Panc1 (cell line): ENCODE measurements at regions not wholly inside any gene's neighbourhood (a gene's known extent, or its start where the extent isn't known, plus 50 kb on each side); places are given as distances from the start of the nearest gene placed in this dataset.
"Not testable (repeated sequence)": the region's sequence is repeated elsewhere in the genome, so short reads cannot be mapped to it uniquely, and the experiment has no call there.

Source experiments
- ATAC-seq: fragments of 200-7000 bp; cut with Tn5 transposase; 2 replicates; pipeline ENCODE4 v1.9.1; 2020; ENCODE audit warnings: mild to moderate bottlenecking, moderate library complexity
- BruUV-seq: library from RNA; stranded (reverse); fragments of 400-500 nt; replicated peaks from 2 replicates; lab custom pipeline; 2021; lab: Mats Ljungman, UMichigan
- CTCF ChIA-PET: fragments of 300-600 bp; sonication (Branson Sonifier 250); formaldehyde crosslinking; loops from one replicate; lab custom pipeline; 2022; ENCODE audit warnings: antibody characterized with exemption; lab: Charles Lee
- POLR2A ChIA-PET: fragments of 300-600 bp; sonication (Branson Sonifier 250); formaldehyde crosslinking; loops from one replicate; lab custom pipeline; 2022; ENCODE audit warnings: antibody characterized with exemption; lab: Charles Lee
- DNase-seq: peaks from one replicate; pipeline ENCODE4 v3.0.0-alpha.2; 2010; ENCODE audit warnings: low read depth, low spot score
- H3K27ac ChIP-seq: 2 replicates; pipeline ENCODE4 v1.5.1; 2011; ENCODE audit warnings: mild to moderate bottlenecking, low read length, inconsistent platforms
- H3K27me3 ChIP-seq: fragments of 200-500 bp; sonication (Bioruptor generic); 2 replicates; pipeline ENCODE4 v1.6.0; 2014; ENCODE audit warnings: low read length, inconsistent platforms; ENCODE audit not compliant: control insufficient read depth, insufficient read depth
- H3K36me3 ChIP-seq: fragments of 200-500 bp; sonication (Bioruptor generic); 2 replicates; pipeline ENCODE4 v1.5.1; 2014; ENCODE audit warnings: inconsistent platforms, mild to moderate bottlenecking, low read length, moderate library complexity; ENCODE audit not compliant: control insufficient read depth, insufficient read depth
- H3K4me1 ChIP-seq: 2 replicates; pipeline ENCODE4 v1.5.1; 2011; ENCODE audit warnings: inconsistent platforms, mild to moderate bottlenecking, low read length, moderate library complexity; ENCODE audit not compliant: control insufficient read depth, insufficient read depth
- H3K4me3 ChIP-seq, 2 experiments: 2 replicates each; pipeline ENCODE4 v1.5.1; 2011 to 2012; ENCODE audit warnings: low read depth in 2 of 2, low read length in 2 of 2, mild to moderate bottlenecking in 2 of 2, inconsistent platforms in 1 of 2, moderate library complexity in 1 of 2
- H3K9me3 ChIP-seq: fragments of 200-500 bp; sonication (Bioruptor generic); 2 replicates; pipeline ENCODE4 v1.5.1; 2014; ENCODE audit warnings: low read depth, mild to moderate bottlenecking, inconsistent platforms, low read length, moderate library complexity; ENCODE audit not compliant: control insufficient read depth, insufficient read depth
- CTCF ChIP-seq: fragments of 450-650 bp; IDR thresholded peaks from 2 replicates; pipeline ENCODE4 v1.5.1; 2017; ENCODE audit warnings: mild to moderate bottlenecking
- POLR2AphosphoS5 ChIP-seq: IDR thresholded peaks from 2 replicates; pipeline ENCODE4 v1.6.1; 2012; ENCODE audit warnings: mild to moderate bottlenecking, low read depth, low read length, moderate library complexity
- SIN3A ChIP-seq: IDR thresholded peaks from 2 replicates; pipeline ENCODE4 v1.6.1; 2012; ENCODE audit warnings: low read depth, mild to moderate bottlenecking, low read length, moderate library complexity, borderline replicate concordance; ENCODE audit not compliant: insufficient read depth
- TCF7L2 ChIP-seq: IDR thresholded peaks from 2 replicates; pipeline ENCODE4 v1.6.1; 2011; ENCODE audit warnings: mild to moderate bottlenecking, low read depth, low read length, inconsistent platforms
- in situ Hi-C: cut with HindIII; loops from 2 replicates; pipeline ENCODE4 v1.10.0; 2016; ENCODE audit warnings: low sequenced_read_pairs, low pct_unique_long_range_greater_than_20kb
- intact Hi-C: fragments of 100-400 bp; cut with micrococcal nuclease; formaldehyde crosslinking; loops from one replicate; pipeline ENCODE4 v1.10.0; 2022; ENCODE audit not compliant: unreplicated experiment
- TF ChIP-seq, protein P1 (sequence below), 2 experiments: IDR thresholded peaks; 2 replicates each; pipeline ENCODE4 v1.6.1; 2011 to 2012; ENCODE audit warnings: low read depth in 2 of 2, control low read depth in 1 of 2, low read length in 1 of 2, mild to moderate bottlenecking in 1 of 2, moderate library complexity in 1 of 2; ENCODE audit not compliant: insufficient read depth in 1 of 2

DNA sequence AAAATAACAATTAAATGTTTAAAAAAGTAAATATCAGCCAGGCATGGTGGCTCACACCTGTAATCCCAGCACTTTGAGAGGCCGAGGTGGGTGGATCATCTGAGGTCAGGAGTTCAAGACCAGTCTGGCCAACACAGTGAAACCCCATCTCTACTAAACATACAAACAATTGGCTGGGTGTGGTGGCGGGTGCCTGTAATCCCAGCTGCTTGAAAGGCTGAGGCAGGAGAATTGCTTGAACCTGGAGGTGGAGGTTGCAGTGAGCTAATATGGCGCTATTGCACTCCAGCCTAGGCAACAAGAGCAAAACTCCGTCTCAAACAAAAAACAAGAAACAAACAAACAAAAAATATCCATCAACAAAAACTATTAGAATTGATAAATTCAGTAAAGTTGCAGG lies 77.5 kb downstream of the SNX5 start:
- in situ Hi-C loops, H3K36me3 ChIP-seq, H3K9me3 ChIP-seq, H3K4me1 ChIP-seq, BruUV-seq, H3K4me3 ChIP-seq, intact Hi-C loops, DNase-seq, POLR2A ChIA-PET, H3K27ac ChIP-seq, CTCF ChIA-PET, H3K27me3 ChIP-seq, ATAC-seq: not testable (repeated sequence)

DNA sequence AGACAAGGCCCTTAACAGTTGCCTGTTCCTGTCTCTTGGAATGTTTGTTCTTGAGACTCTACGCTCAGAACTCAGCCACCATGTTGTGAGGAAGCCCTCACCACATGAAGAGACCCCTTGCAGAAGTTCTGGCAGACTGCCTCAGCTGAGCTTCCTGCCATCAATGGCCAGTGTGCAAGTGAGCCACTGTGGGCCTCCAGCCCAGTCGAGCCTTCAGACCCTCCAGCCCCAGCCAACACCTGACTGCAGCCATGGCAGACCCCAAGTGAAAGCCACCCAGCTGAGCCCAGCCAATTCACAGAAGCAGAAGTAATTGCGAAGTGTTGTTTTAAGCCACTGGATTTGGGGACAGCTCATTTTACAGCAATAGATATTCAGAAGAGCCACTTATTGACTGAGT lies 78.3 kb downstream of the SNX5 start:
- TF ChIP-seq TCF7L2: no peak
- TF ChIP-seq SIN3A: no peak
- TF ChIP-seq, protein P1, sequence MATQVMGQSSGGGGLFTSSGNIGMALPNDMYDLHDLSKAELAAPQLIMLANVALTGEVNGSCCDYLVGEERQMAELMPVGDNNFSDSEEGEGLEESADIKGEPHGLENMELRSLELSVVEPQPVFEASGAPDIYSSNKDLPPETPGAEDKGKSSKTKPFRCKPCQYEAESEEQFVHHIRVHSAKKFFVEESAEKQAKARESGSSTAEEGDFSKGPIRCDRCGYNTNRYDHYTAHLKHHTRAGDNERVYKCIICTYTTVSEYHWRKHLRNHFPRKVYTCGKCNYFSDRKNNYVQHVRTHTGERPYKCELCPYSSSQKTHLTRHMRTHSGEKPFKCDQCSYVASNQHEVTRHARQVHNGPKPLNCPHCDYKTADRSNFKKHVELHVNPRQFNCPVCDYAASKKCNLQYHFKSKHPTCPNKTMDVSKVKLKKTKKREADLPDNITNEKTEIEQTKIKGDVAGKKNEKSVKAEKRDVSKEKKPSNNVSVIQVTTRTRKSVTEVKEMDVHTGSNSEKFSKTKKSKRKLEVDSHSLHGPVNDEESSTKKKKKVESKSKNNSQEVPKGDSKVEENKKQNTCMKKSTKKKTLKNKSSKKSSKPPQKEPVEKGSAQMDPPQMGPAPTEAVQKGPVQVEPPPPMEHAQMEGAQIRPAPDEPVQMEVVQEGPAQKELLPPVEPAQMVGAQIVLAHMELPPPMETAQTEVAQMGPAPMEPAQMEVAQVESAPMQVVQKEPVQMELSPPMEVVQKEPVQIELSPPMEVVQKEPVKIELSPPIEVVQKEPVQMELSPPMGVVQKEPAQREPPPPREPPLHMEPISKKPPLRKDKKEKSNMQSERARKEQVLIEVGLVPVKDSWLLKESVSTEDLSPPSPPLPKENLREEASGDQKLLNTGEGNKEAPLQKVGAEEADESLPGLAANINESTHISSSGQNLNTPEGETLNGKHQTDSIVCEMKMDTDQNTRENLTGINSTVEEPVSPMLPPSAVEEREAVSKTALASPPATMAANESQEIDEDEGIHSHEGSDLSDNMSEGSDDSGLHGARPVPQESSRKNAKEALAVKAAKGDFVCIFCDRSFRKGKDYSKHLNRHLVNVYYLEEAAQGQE (IDR thresholded peaks at IDR 0.05; ENCODE audit: insufficient read depth in 1 of 2, low read depth in 2 of 2, low read length in 1 of 2): no peak
- no peak for TF ChIP-seq CTCF
- no peak for TF ChIP-seq POLR2AphosphoS5
- DNase-seq (no peak), ATAC-seq (no peak)
- intact Hi-C loops (no loop called here), in situ Hi-C loops (no loop called here)
- Histone ChIP-seq H3K4me3 (no peak overlapping the region), H3K27me3 (no peaks in the 10 kb centered on the region), H3K4me1 (no peaks in the 10 kb centered on the region; the same call in 1 of the 2 replicates), H3K9me3 (peaks cover 7% of the 10 kb centered on the region; the same call in 1 of the 2 replicates), H3K36me3 (no peaks in the 10 kb centered on the region), H3K27ac (no peak overlapping the region)
- no TSS peak for BruUV-seq
- POLR2A ChIA-PET: no interaction called here
- CTCF ChIA-PET: no interaction called here

DNA sequence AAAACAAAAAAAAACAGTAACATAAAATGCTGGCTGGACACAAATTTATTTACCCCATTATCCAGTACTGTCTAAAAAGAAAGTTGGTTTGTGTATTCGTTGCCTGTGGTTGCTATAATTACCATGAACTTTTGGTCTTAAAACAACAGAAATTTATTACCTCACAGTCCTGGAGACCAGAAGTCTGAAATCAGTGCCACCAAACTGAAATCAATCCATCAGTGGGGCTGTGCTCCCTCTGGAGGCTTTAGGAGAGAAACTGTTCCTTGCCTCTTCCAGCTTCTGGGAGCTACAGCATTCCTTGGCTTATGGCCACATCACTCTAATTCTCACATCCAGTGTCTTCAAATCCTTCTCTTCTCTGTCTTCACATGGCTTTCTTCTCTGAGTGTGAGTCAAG lies 79.4 kb downstream of the SNX5 start:
- H3K4me3 ChIP-seq: no peak overlapping the region
- DNase-seq: no peak
- BruUV-seq: no TSS peak
- H3K9me3 ChIP-seq: peaks cover 7% of the 10 kb centered on the region; the same call in 1 of the 2 replicates
- ChIA-PET POLR2A (no interaction called here), CTCF (no interaction called here)
- TF ChIP-seq SIN3A (no peak), CTCF (no peak; the same call in 1 of the 2 replicates), TCF7L2 (no peak), POLR2AphosphoS5 (no peak)
- TF ChIP-seq, protein P1 (IDR thresholded peaks at IDR 0.05; ENCODE audit: insufficient read depth in 1 of 2, low read depth in 2 of 2, low read length in 1 of 2): no peak
- no peak for ATAC-seq
- H3K4me1 ChIP-seq: no peaks in the 10 kb centered on the region; the same call in 1 of the 2 replicates
- no peaks in the 10 kb centered on the region for H3K27me3 ChIP-seq
- in situ Hi-C loops (no loop called here), intact Hi-C loops (no loop called here)
- no peaks in the 10 kb centered on the region for H3K36me3 ChIP-seq
- no peak overlapping the region for H3K27ac ChIP-seq
